GM21423 (cell line): ENCODE measurements at regions not wholly inside any gene's neighbourhood (a gene's known extent, or its start where the extent isn't known, plus 50 kb on each side); places are given as distances from the start of the nearest gene placed in this dataset.
"Not testable (repeated sequence)": the region's sequence is repeated elsewhere in the genome, so short reads cannot be mapped to it uniquely, and the experiment has no call there.

Experiments
- ATAC-seq: cut with Tn5 transposase; IDR thresholded peaks from one replicate; pipeline ENCODE4 v1.9.1; 2021; ENCODE audit warnings: mild to moderate bottlenecking, moderate library complexity; ENCODE audit not compliant: unreplicated experiment

GRCh38 chr6:3960754-3961361 lies 111.7 kb downstream of the FAM50B start:
- no peak for ATAC-seq

- no peak for ATAC-seq
These were observed 112.5 kb downstream of the FAM50B start for GRCh38 chr6:3961581-3962215.

GRCh38 chr6:3962291-3963280 lies 113.4 kb downstream of the FAM50B start:
- ATAC-seq: no peak

- ATAC-seq: no peak
These were observed 114.3 kb downstream of the FAM50B start for GRCh38 chr6:3963426-3963825.

DNA sequence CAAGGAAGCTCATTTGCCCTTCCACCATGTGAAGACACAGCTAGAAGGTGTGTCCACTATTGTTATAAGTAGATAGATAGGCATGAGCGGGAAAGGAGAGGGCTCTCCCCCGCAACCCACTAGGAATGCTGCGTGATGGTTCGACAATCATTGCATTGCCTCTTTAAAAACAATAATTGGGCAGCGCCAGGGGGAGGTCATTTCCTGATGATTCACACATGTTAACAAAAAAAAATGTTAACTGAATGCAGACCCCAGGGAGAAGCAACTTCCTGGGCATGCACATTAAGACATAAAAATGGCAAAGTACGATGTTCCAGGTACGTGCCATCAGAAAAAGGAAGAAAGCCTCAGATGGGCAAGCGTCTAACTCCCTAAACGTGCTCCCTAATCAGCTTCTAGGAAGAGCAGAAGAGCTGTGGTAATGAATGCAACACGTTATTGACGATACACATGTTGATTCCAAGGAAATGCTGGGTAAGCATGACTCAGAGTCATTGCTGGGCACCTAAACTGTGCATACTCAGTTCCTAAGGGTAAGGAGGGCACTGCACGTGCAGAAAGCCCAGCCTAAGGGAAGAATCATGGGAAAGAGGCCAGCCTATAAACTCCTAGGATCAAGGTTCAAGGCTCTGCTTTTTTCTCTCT lies 113.7 kb downstream of the FAM217A start:
- ATAC-seq: no peak

- no peak for ATAC-seq
These were observed 112.5 kb downstream of the FAM217A start for GRCh38 chr6:3966426-3966825.

DNA sequence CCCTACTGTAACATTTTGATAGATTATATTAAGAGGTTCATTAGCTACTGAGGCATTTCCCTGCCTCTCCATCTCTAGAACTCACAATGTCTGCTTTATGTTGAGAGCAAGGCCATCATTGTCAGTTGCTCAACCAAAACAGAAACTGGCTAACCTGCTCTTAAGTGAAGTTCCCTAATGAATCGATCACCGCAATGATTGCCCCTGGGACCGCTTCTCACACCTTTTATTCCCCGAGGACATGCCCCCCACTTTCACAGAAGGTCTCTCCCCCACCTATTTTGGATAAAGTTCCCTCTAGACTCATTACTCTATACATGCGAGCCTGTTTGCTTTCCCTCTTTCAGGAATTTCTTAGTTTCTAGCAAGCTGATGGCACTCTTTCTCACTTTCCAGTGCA lies 108.8 kb downstream of the FAM217A start:
- no peak for ATAC-seq

DNA sequence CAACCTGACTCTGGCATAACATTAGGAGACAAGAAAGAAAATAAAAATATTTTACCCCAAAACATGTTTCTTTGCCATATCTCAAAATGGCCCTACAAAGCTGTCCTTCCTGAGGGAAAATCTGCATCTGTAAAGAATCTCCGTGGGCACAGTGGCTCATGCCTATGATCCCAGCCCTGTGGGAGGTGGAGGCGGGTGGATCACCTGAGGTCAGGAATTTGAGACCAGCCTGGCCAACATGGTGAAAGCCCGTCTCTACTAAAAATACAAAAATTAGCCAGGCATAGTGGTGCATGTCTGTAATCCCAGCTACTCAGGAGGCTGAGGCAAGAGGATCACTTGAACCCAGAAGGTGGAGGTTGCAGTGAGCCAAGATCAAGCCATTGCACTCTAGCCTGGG lies 105.8 kb downstream of the FAM217A start:
- ATAC-seq: not testable (repeated sequence)

DNA sequence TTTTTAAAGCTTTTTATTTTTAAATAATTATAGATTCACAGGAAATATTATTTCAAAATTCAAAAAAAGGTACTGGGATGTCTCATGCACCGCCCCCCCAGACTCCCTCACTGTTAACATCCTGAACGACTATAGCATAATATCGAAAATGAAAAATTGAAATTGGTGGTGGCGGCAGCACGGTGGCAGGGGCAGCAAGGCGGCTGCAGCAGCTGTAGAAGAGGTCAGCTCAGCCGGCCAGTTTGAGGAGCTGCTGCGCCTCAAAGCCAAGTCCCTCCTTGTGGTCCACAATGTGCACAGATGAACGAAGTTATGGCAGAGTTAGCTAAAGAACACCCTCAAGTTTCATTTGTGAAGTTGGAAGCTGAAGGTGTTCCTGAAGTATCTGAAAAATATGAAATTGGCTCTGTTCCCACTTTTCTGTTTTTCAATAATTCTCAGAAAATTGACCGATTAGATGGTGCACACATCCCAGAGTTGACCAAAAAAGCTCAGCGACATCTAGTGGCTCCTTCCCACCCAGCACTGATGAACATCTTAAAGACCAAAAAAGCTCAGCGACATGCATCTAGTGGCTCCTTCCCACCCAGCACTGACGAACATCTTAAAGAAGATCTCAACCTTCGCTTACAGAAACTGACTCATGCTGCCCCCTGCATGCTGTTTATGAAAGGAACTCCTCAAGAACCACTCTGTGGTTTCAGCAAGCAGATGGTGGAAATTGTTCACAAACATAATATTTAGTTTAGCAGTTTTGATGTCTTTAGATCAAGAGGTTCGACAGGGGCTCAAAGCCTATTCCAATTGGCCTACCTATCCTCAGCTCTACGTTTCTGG lies 100.8 kb downstream of the FAM217A start:
- peak; percentile 73 for ATAC-seq

GRCh38 chr6:3978966-3979365 lies 100.0 kb downstream of the FAM217A start:
- ATAC-seq: not testable (repeated sequence)

DNA sequence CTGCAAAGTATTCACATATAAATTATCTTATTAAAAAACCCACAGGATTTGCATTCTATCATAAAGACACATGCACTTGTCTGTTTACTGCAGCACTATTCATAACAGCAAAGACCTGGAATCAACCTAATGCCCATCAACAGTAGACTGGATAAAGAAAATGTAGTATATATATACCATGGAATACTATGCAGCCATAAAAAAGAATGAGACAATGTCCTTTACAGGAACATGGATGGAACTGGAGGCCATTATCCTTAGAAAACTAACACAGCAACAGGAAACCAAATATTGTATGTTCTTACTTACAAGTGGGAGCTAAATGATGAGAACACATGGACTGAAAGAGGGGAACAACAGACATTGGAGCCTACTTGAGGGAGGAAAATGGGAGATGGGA lies 97.0 kb downstream of the FAM217A start:
- no peak for ATAC-seq

DNA sequence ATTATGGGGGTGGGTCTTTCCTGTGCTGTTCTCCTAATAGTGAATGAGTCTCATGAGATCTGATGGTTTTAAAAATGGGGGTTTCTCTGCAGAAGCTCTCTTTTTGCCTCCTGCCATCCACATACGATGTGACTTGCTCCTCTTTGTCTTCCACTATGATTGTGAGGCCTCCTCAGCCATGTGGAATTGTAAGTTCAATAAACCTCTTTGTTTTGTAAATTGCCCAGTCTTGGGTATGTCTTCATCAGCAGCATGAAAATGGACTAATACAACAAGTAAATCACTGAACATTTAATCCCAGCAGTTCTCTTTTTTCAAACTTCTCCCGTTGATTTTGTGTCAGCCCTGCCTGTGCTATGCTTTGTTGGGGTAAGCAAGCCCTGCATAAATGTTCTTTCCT lies 95.2 kb downstream of the FAM217A start:
- no peak for ATAC-seq

DNA sequence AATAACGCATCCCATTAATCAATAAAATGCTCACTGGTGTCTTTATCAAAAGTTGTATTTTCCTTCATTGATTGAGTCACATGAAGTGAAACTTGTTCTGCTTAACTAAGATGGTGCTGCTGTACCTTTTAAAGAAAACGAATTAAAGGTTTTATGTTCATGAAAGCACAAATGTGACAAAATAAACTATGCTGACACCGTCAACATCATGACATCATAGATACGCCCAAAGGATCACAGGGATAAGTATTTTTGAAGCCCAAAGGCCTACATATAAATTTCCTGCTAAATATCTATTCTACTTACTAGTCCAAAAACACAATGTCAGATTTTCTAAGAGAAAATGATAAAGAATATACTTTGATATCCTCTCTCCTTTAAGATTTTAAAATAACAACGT lies 94.4 kb downstream of the FAM217A start:
- ATAC-seq: no peak

DNA sequence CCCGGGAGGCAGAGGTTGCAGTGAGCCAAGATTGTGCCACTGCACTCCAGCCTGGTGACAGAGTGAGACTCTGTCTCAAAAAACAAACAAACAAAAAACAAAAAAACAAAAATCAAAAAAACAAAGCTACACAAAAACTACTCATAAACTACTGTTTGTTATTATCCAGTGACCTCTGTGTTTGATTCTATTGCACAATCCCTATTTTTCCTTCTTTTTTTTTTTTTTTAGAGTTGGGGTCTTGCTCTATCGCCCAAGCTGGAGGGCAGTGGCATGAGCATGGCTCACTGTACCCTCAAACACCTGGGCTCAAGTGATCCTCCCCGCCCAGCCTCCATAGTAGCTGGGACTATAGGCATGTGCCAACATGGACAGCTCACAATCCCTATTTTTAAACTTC lies 92.7 kb downstream of the FAM217A start:
- no peak for ATAC-seq

- ATAC-seq: no peak
These were observed 91.9 kb downstream of the FAM217A start for GRCh38 chr6:3987053-3987452.

GRCh38 chr6:3987576-3987975 lies 91.4 kb downstream of the FAM217A start:
- no peak for ATAC-seq

DNA sequence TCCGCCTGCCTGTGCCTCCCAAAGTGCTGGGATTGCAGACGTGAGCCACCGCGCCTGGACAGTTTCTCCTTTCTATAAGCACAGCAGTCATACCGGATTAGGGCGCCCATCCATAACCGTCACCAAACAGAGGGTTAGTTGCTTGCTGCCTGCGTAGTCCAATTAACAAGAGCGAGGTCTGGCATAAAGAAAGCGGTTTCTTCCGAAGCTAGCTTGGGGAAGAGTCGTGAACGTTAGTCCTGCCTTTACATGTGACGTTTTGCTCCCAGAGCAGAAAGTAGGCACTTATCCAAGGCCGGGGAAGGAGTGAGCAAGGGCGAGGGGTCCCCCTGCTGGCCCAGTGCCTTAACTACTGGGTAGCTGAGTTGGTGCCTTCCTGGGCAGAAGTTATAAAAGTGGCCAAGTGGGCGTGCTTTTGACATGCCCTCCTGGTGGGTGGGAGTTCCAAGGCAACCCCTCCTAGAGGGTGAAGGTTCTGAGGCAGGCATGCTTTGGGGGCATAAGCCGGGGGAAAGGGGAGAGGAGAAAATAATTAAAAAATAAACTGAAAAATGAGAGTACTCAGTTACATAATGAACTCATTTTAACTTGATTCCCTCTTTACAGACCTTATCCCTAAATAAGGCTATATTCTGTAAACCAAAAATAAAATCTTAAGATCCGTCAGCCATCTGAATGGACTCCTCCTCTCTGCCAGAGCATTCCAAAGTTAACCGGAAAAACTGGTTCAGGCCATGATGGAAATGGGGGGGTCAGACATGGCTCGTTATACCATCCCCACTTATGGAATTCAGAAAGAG lies 88.0 kb downstream of the FAM217A start:
- no peak for ATAC-seq

GRCh38 chr6:3991941-3992340 lies 87.0 kb downstream of the FAM217A start:
- no peak for ATAC-seq

- no peak for ATAC-seq
These were observed 82.6 kb downstream of the FAM217A start for GRCh38 chr6:3996349-3996748.
